HG02763 (cell line): ENCODE measurements at regions not wholly inside any gene's neighbourhood (a gene's known extent, or its start where the extent isn't known, plus 50 kb on each side); places are given as distances from the start of the nearest gene placed in this dataset.
"Not testable (repeated sequence)": the region's sequence is repeated elsewhere in the genome, so short reads cannot be mapped to it uniquely, and the experiment has no call there.

Source experiments
- ATAC-seq: cut with Tn5 transposase; IDR thresholded peaks from one replicate; pipeline ENCODE4 v1.9.1; 2021; ENCODE audit warnings: mild to moderate bottlenecking, moderate library complexity; ENCODE audit not compliant: unreplicated experiment

- no peak for ATAC-seq
These were observed 106.2 kb upstream of the KLF8 start for GRCh38 chrX:56125946-56126345.

GRCh38 chrX:56130031-56130430, 102.1 kb upstream of the KLF8 start:
- no peak for ATAC-seq

GRCh38 chrX:56130436-56130835, 101.7 kb upstream of the KLF8 start:
- no peak for ATAC-seq

GRCh38 chrX:56164135-56164534, 68.0 kb upstream of the KLF8 start:
- ATAC-seq, result not testable (repeated sequence)
